DLD1 (cell line): ENCODE measurements at regions not wholly inside any gene's neighbourhood (a gene's known extent, or its start where the extent isn't known, plus 50 kb on each side); places are given as distances from the start of the nearest gene placed in this dataset.

Experiments
- in situ Hi-C: cut with HindIII; loops from 2 replicates; pipeline ENCODE4 v1.10.0; 2017; ENCODE audit warnings: low sequenced_read_pairs

- in situ Hi-C loops = no loop called here
Measured at GRCh38 chr5:74173241-74173640, 467.3 kb downstream of the ENC1 start.

GRCh38 chr5:74169701-74170100, 470.8 kb downstream of the ENC1 start:
- in situ Hi-C loops = no loop called here

- in situ Hi-C loops = no loop called here
Measured at GRCh38 chr5:74167930-74168315, 472.6 kb downstream of the ENC1 start.

GRCh38 chr5:74167206-74167929, 473.2 kb downstream of the ENC1 start:
- in situ Hi-C loops = no loop called here

- in situ Hi-C loops = no loop called here
Measured at GRCh38 chr5:74166064-74166463, 474.5 kb downstream of the ENC1 start.

- in situ Hi-C loops = no loop called here
Measured at GRCh38 chr5:74164725-74165235, 475.7 kb downstream of the ENC1 start.

- in situ Hi-C loops = no loop called here
Measured at GRCh38 chr5:74162524-74162923, 478.0 kb downstream of the ENC1 start.

GRCh38 chr5:74161170-74161569, 479.4 kb downstream of the ENC1 start:
- in situ Hi-C loops = no loop called here

GRCh38 chr5:74156728-74157383, 483.7 kb downstream of the ENC1 start:
- in situ Hi-C loops = no loop called here

- in situ Hi-C loops = no loop called here
Measured at GRCh38 chr5:74155501-74155900, 485.0 kb downstream of the ENC1 start.

GRCh38 chr5:74154526-74154925, 486.0 kb downstream of the ENC1 start:
- in situ Hi-C loops = no loop called here

- in situ Hi-C loops = no loop called here
Measured at GRCh38 chr5:74153255-74153790, 487.2 kb downstream of the ENC1 start.

GRCh38 chr5:74152625-74153254, 487.8 kb downstream of the ENC1 start:
- in situ Hi-C loops = no loop called here

- in situ Hi-C loops = no loop called here
Measured at GRCh38 chr5:74152136-74152535, 488.4 kb downstream of the ENC1 start.

- in situ Hi-C loops = no loop called here
Measured at GRCh38 chr5:74149395-74149794, 491.1 kb downstream of the ENC1 start.

GRCh38 chr5:74148321-74148720, 492.2 kb downstream of the ENC1 start:
- in situ Hi-C loops = no loop called here

GRCh38 chr5:74146796-74147195, 493.7 kb downstream of the ENC1 start:
- in situ Hi-C loops = no loop called here

GRCh38 chr5:74145951-74146350, 494.6 kb downstream of the ENC1 start:
- in situ Hi-C loops = no loop called here

- in situ Hi-C loops = no loop called here
Measured at GRCh38 chr5:74143721-74144330, 496.7 kb downstream of the ENC1 start.

GRCh38 chr5:74143151-74143550, 497.4 kb downstream of the ENC1 start:
- in situ Hi-C loops = no loop called here

- in situ Hi-C loops = no loop called here
Measured at GRCh38 chr5:74141053-74141452, 499.5 kb downstream of the ENC1 start.
